Hepatocyte (in vitro differentiated cells): ENCODE measurements at regions not wholly inside any gene's neighbourhood (a gene's known extent, or its start where the extent isn't known, plus 50 kb on each side); places are given as distances from the start of the nearest gene placed in this dataset.

Experiments
- EZH2 ChIP-seq: fragments of 200-600 bp; sonication (generic); IDR thresholded peaks from 2 replicates; pipeline ENCODE4 v1.6.1; 2016; ENCODE audit warnings: antibody characterized with exemption, mild to moderate bottlenecking, borderline replicate concordance
- TF ChIP-seq, protein P1 (sequence below): fragments of 200-600 bp; sonication (generic); IDR thresholded peaks from 2 replicates; pipeline ENCODE4 v1.5.1; 2016; ENCODE audit warnings: antibody characterized with exemption, mild to moderate bottlenecking; ENCODE audit not compliant: poor library complexity

DNA sequence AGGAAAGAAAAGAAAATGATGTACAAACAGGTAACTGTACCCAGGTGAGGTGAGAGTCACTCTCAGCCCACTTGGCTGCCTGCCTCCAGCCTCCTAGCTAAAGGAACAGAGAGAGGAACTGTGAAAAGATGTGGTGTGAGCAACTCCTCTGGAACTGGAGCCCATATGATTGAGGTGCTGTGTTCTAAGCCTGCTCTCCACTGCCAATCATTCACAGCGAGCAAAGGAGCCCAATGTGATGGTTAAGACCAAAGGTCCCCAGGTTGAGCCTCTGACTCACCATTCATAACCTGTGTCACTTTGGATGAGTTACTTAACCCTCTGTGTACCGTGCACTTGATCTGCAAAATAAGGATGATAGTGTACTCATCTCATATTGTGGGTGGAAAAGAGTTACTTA lies 868.1 kb upstream of the AUTS2 start:
- TF ChIP-seq EZH2 = no peak
- TF ChIP-seq, protein P1, sequence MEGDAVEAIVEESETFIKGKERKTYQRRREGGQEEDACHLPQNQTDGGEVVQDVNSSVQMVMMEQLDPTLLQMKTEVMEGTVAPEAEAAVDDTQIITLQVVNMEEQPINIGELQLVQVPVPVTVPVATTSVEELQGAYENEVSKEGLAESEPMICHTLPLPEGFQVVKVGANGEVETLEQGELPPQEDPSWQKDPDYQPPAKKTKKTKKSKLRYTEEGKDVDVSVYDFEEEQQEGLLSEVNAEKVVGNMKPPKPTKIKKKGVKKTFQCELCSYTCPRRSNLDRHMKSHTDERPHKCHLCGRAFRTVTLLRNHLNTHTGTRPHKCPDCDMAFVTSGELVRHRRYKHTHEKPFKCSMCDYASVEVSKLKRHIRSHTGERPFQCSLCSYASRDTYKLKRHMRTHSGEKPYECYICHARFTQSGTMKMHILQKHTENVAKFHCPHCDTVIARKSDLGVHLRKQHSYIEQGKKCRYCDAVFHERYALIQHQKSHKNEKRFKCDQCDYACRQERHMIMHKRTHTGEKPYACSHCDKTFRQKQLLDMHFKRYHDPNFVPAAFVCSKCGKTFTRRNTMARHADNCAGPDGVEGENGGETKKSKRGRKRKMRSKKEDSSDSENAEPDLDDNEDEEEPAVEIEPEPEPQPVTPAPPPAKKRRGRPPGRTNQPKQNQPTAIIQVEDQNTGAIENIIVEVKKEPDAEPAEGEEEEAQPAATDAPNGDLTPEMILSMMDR = no peak
